ENCODE measurements at regions not wholly inside any gene's neighbourhood (a gene's known extent, or its start where the extent isn't known, plus 50 kb on each side); places are given as distances from the start of the nearest gene placed in this dataset.

DNA sequence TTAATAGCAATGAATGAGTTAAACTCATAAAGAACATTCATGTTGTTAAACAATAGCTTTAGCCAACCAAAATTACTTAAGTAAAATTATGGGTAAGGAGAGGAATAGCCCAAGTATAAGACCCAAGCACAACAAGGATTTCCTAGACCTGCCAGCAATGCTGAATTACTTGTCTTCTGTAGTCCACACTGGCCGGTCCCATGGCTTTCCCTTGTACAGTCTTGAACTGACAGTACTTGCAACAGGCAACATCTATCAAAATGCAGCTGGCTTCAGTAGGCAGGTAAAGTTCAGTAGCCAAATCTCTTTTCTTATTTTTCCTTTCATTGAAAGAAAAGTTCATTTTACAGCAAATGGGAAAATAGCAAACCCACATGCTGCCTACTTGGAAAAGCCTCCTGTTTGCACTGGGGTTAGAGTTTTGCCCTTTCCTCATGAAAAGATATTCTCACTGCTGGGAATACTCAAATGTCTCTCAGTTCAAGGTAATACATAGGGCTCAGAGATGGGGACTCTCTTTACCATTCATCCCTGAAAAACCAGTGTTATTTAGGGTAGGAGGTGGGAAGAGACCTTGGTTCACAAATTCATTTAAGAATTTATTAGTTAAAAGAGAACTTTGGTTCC is 222.8 kb downstream of the TTLL7 start:
- Histone ChIP-seq H3K4me2 (ENCODE audit: insufficient read depth, low read length, poor library complexity, severe bottlenecking) (no peak overlapping the region), H2AK5ac (ENCODE audit: low read depth, low read length) (no peak overlapping the region), H3K4ac (ENCODE audit: low read length) (no peak overlapping the region), H3K4me3 (ENCODE audit: low read length in 2 of 2) (no peak overlapping the region), H2BK12ac (ENCODE audit: low read length) (no peak overlapping the region), H4K91ac (ENCODE audit: low read depth, low read length, poor library complexity) (no peak overlapping the region), H4K8ac (ENCODE audit: low read depth, low read length) (no peak overlapping the region), H3K14ac (ENCODE audit: low read length) (no peak overlapping the region), H3K9ac (ENCODE audit: low read depth, low read length, poor library complexity) (no peak overlapping the region), H3K36me3 (replicated peaks in 1 of 2; ENCODE audit: control insufficient read depth in 2 of 2, insufficient read depth in 2 of 2, low read length in 2 of 2) (no peaks in the 10 kb centered on the region), H2BK120ac (ENCODE audit: low read depth, low read length) (no peak overlapping the region), H3K27me3 (ENCODE audit: control insufficient read depth in 3 of 3, insufficient read depth in 3 of 3, low read depth in 1 of 3, low read length in 3 of 3) (no peaks in the 10 kb centered on the region), H3K18ac (ENCODE audit: low read length) (no peak overlapping the region), H3K9me3 (replicated peaks in 1 of 2; ENCODE audit: control insufficient read depth in 2 of 2, insufficient read depth in 1 of 2, low read depth in 1 of 2, low read length in 2 of 2) (no peaks in the 10 kb centered on the region), H2AFZ (ENCODE audit: low read length) (no peak overlapping the region), H2BK15ac (ENCODE audit: low read length) (no peak overlapping the region), H3K4me1 (ENCODE audit: control insufficient read depth in 2 of 2, insufficient read depth in 1 of 2, low read depth in 1 of 2, low read length in 2 of 2) (peaks cover 8 to 32% of the 10 kb centered on the region in 2 donors), H3K23ac (ENCODE audit: low read depth, low read length, poor library complexity) (no peak overlapping the region), H2BK5ac (ENCODE audit: low read length) (no peak overlapping the region), H3K79me1 (ENCODE audit: low read depth, low read length) (no peaks in the 10 kb centered on the region), H3K27ac (replicated peaks; ENCODE audit: low read length) (no peak overlapping the region)
- no peak for DNase-seq (ENCODE audit: low spot score)
- WGBS, 2 donors (ENCODE audit: extremely low coverage in 2 of 2, insufficient read length in 2 of 2, insufficient replicate concordance in 1 of 2): no CpG with 5 or more reads among the region's 1 CpG

GRCh38 chr1:83773059-83773458 is 225.9 kb downstream of the TTLL7 start:
- H2BK5ac ChIP-seq (ENCODE audit: low read length): no peak overlapping the region
- no peak overlapping the region for H2BK15ac ChIP-seq (ENCODE audit: low read length)
- no peak overlapping the region for H3K27ac ChIP-seq (replicated peaks; ENCODE audit: low read length)
- no peak overlapping the region for H2AFZ ChIP-seq (ENCODE audit: low read length)
- no peaks in the 10 kb centered on the region for H3K36me3 ChIP-seq (replicated peaks in 1 of 2; ENCODE audit: control insufficient read depth in 2 of 2, insufficient read depth in 2 of 2, low read length in 2 of 2)
- H2BK120ac ChIP-seq (ENCODE audit: low read depth, low read length): no peak overlapping the region
- no peaks in the 10 kb centered on the region for H3K27me3 ChIP-seq (ENCODE audit: control insufficient read depth in 3 of 3, insufficient read depth in 3 of 3, low read depth in 1 of 3, low read length in 3 of 3)
- no peak overlapping the region for H2AK5ac ChIP-seq (ENCODE audit: low read depth, low read length)
- H3K4ac ChIP-seq (ENCODE audit: low read length): no peak overlapping the region
- H3K4me3 ChIP-seq (ENCODE audit: low read length in 2 of 2): no peak overlapping the region
- H3K18ac ChIP-seq (ENCODE audit: low read length): no peak overlapping the region
- no peaks in the 10 kb centered on the region for H3K9me3 ChIP-seq (replicated peaks in 1 of 2; ENCODE audit: control insufficient read depth in 2 of 2, insufficient read depth in 1 of 2, low read depth in 1 of 2, low read length in 2 of 2)
- no peak overlapping the region for H2BK12ac ChIP-seq (ENCODE audit: low read length)
- H4K8ac ChIP-seq (ENCODE audit: low read depth, low read length): no peak overlapping the region
- no peaks in the 10 kb centered on the region for H3K79me1 ChIP-seq (ENCODE audit: low read depth, low read length)
- H4K91ac ChIP-seq (ENCODE audit: low read depth, low read length, poor library complexity): no peak overlapping the region
- H3K14ac ChIP-seq (ENCODE audit: low read length): no peak overlapping the region
- H3K9ac ChIP-seq (ENCODE audit: low read depth, low read length, poor library complexity): no peak overlapping the region
- H3K4me1 ChIP-seq (ENCODE audit: control insufficient read depth in 2 of 2, insufficient read depth in 1 of 2, low read depth in 1 of 2, low read length in 2 of 2): peaks cover 5 to 19% of the 10 kb centered on the region in 2 donors
- no peak for DNase-seq (ENCODE audit: low spot score)
- WGBS, 2 donors (ENCODE audit: extremely low coverage in 2 of 2, insufficient read length in 2 of 2, insufficient replicate concordance in 1 of 2): no CpG with 5 or more reads among the region's 4 CpGs
- no peak overlapping the region for H3K4me2 ChIP-seq (ENCODE audit: insufficient read depth, low read length, poor library complexity, severe bottlenecking)
- no peak overlapping the region for H3K23ac ChIP-seq (ENCODE audit: low read depth, low read length, poor library complexity)

DNA sequence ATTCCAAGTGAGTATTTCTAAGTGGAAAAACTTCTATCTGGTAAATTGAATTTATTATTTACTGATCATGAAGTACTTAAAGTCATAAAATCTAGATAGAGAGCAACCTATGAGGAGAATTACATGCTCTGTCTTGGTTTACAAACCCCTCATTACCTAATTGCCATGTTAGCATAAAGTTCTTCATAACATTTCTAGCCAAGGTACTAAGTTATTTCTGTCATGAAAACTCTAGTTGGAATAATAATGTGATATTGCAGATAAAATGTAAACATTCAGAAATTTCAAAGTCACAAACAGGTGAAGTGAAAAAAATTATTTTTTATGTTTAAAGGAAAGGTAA is 228.6 kb downstream of the TTLL7 start:
- Histone ChIP-seq H3K23ac (ENCODE audit: low read depth, low read length, poor library complexity) (no peak overlapping the region), H2BK5ac (ENCODE audit: low read length) (no peak overlapping the region), H4K8ac (ENCODE audit: low read depth, low read length) (no peak overlapping the region), H2AK5ac (ENCODE audit: low read depth, low read length) (no peak overlapping the region), H2AFZ (ENCODE audit: low read length) (no peak overlapping the region), H3K36me3 (replicated peaks in 1 of 2; ENCODE audit: control insufficient read depth in 2 of 2, insufficient read depth in 2 of 2, low read length in 2 of 2) (no peaks in the 10 kb centered on the region), H2BK12ac (ENCODE audit: low read length) (no peak overlapping the region), H4K91ac (ENCODE audit: low read depth, low read length, poor library complexity) (no peak overlapping the region), H3K18ac (ENCODE audit: low read length) (no peak overlapping the region), H3K9me3 (replicated peaks in 1 of 2; ENCODE audit: control insufficient read depth in 2 of 2, insufficient read depth in 1 of 2, low read depth in 1 of 2, low read length in 2 of 2) (no peaks in the 10 kb centered on the region), H3K4me1 (ENCODE audit: control insufficient read depth in 2 of 2, insufficient read depth in 1 of 2, low read depth in 1 of 2, low read length in 2 of 2) (peaks cover 0 to 5% of the 10 kb centered on the region in 2 donors), H2BK15ac (ENCODE audit: low read length) (no peak overlapping the region), H3K4me3 (ENCODE audit: low read length in 2 of 2) (no peak overlapping the region), H3K79me1 (ENCODE audit: low read depth, low read length) (no peaks in the 10 kb centered on the region), H3K4ac (ENCODE audit: low read length) (no peak overlapping the region), H3K27me3 (ENCODE audit: control insufficient read depth in 3 of 3, insufficient read depth in 3 of 3, low read depth in 1 of 3, low read length in 3 of 3) (no peaks in the 10 kb centered on the region), H3K14ac (ENCODE audit: low read length) (no peak overlapping the region), H3K27ac (replicated peaks; ENCODE audit: low read length) (no peak overlapping the region), H2BK120ac (ENCODE audit: low read depth, low read length) (no peak overlapping the region), H3K4me2 (ENCODE audit: insufficient read depth, low read length, poor library complexity, severe bottlenecking) (no peak overlapping the region), H3K9ac (ENCODE audit: low read depth, low read length, poor library complexity) (no peak overlapping the region)
- DNase-seq (ENCODE audit: low spot score): no peak

GRCh38 chr1:83769594-83770318 is 229.2 kb downstream of the TTLL7 start:
- no peak overlapping the region for H4K91ac ChIP-seq (ENCODE audit: low read depth, low read length, poor library complexity)
- no peak overlapping the region for H3K4me2 ChIP-seq (ENCODE audit: insufficient read depth, low read length, poor library complexity, severe bottlenecking)
- no peak for DNase-seq (ENCODE audit: low spot score)
- H3K27me3 ChIP-seq (ENCODE audit: control insufficient read depth in 3 of 3, insufficient read depth in 3 of 3, low read depth in 1 of 3, low read length in 3 of 3): no peaks in the 10 kb centered on the region
- no peaks in the 10 kb centered on the region for H3K79me1 ChIP-seq (ENCODE audit: low read depth, low read length)
- no peak overlapping the region for H3K4me3 ChIP-seq (ENCODE audit: low read length in 2 of 2)
- H2BK12ac ChIP-seq (ENCODE audit: low read length): no peak overlapping the region
- no peak overlapping the region for H3K23ac ChIP-seq (ENCODE audit: low read depth, low read length, poor library complexity)
- no peak overlapping the region for H3K27ac ChIP-seq (replicated peaks; ENCODE audit: low read length)
- H3K18ac ChIP-seq (ENCODE audit: low read length): no peak overlapping the region
- H2AFZ ChIP-seq (ENCODE audit: low read length): peak overlapping the region; percentile 14
- H2AK5ac ChIP-seq (ENCODE audit: low read depth, low read length): no peak overlapping the region
- H3K36me3 ChIP-seq (replicated peaks in 1 of 2; ENCODE audit: control insufficient read depth in 2 of 2, insufficient read depth in 2 of 2, low read length in 2 of 2): no peaks in the 10 kb centered on the region
- no peak overlapping the region for H4K8ac ChIP-seq (ENCODE audit: low read depth, low read length)
- no peak overlapping the region for H3K4ac ChIP-seq (ENCODE audit: low read length)
- no CpG with 5 or more reads among the region's 3 CpGs for WGBS, 2 donors (ENCODE audit: extremely low coverage in 2 of 2, insufficient read length in 2 of 2, insufficient replicate concordance in 1 of 2)
- H2BK5ac ChIP-seq (ENCODE audit: low read length): no peak overlapping the region
- peaks cover 0 to 9% of the 10 kb centered on the region in 2 donors for H3K4me1 ChIP-seq (ENCODE audit: control insufficient read depth in 2 of 2, insufficient read depth in 1 of 2, low read depth in 1 of 2, low read length in 2 of 2)
- no peaks in the 10 kb centered on the region for H3K9me3 ChIP-seq (replicated peaks in 1 of 2; ENCODE audit: control insufficient read depth in 2 of 2, insufficient read depth in 1 of 2, low read depth in 1 of 2, low read length in 2 of 2)
- H3K14ac ChIP-seq (ENCODE audit: low read length): no peak overlapping the region
- no peak overlapping the region for H3K9ac ChIP-seq (ENCODE audit: low read depth, low read length, poor library complexity)
- no peak overlapping the region for H2BK120ac ChIP-seq (ENCODE audit: low read depth, low read length)
- H2BK15ac ChIP-seq (ENCODE audit: low read length): no peak overlapping the region
